HG03442 (cell line): ENCODE measurements at regions not wholly inside any gene's neighbourhood (a gene's known extent, or its start where the extent isn't known, plus 50 kb on each side); places are given as distances from the start of the nearest gene placed in this dataset.
"Not testable (repeated sequence)": the region's sequence is repeated elsewhere in the genome, so short reads cannot be mapped to it uniquely, and the experiment has no call there.

ENCODE experiments used
- ATAC-seq: cut with Tn5 transposase; IDR thresholded peaks from one replicate; pipeline ENCODE4 v1.9.1; 2021; ENCODE audit warnings: mild to moderate bottlenecking, moderate library complexity; ENCODE audit not compliant: unreplicated experiment

DNA sequence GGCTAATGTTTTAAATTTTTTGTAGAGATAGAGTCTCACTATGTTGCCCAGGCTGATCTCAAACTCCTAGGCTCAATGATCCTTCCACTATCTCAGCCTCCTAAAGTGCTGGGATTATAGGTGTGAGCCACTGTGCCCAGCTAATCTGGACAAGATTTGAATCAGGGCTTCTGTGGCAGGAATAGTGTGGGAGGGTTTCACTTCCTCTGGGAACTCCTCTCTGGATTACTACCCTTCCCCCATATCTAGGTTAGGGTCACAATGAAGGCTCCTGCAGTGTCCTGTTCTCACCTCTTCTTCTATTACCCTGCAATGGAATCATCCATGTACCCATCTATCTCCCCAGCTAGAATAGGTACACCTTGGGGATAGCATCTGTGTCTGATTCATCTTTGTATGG lies 133.6 kb upstream of the RAB4A start:
- ATAC-seq = no peak

DNA sequence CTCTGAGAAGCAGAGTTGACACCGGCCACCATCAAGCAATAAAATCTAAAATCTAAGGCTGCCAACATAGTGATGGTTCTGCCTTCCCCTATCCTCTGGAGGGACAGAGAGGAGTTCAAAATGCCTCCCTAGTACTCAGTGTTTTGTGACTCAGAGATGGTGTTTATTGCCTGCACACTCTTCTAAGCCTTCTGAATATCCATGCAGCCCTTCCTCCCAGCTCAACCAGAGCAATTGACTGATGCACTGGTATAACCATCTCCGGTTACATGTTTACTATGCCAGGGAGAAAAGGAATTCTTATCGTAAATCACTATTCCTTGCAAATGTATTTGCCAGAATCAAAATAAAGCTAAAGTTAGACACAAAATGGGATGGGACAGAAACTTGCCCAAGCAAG lies 132.9 kb upstream of the RAB4A start:
- no peak for ATAC-seq

DNA sequence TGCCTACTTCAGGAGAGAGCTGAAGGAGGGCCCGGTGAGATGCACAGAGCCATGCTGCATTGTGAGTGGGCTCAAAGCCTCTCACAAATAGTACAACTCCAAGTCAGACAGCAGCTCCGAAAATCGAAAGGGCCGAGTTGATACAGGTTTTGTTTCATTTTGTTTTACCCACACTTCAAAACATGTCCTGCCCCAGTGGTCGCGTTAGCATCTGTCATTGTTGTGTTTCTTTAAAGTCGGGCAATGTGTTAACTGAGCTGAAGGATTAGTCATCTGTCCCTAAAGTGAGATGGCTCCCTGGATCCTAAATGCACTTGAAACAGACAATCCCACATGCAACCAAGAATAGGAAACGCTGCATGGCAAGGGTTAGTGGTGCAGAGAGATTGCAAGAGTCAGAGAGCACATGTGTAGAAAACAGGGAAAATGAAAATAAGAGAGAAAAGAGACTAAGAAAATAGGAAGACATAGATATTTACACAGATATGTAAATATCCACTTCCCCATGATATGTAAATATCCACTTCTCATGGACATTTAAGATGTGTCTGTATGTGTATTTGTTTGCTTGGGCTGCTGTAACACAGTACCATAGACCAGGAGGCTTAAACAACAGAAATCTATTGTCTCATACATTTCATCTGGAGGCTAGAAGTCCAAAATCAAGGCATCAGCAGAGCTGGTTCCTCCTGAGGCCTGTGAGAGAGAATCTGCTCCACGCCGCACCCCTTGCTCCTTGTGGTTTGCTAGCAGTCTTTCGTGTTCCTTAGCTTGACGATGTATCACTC lies 131.4 kb upstream of the RAB4A start:
- peak; percentile 42 for ATAC-seq

DNA sequence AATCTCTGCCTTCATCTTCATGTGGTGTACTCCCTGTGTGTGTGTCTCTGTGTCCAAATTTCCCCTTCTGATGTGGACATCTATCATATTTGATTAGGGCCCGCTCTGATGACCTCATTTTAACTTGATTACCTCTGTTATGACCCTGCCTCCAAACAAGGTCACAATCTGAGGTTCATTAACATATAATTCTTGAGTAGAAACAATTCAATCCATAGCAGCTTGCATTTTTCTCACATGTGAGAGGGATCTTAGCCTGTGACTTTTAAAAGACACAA lies 130.9 kb upstream of the RAB4A start:
- ATAC-seq = no peak

DNA sequence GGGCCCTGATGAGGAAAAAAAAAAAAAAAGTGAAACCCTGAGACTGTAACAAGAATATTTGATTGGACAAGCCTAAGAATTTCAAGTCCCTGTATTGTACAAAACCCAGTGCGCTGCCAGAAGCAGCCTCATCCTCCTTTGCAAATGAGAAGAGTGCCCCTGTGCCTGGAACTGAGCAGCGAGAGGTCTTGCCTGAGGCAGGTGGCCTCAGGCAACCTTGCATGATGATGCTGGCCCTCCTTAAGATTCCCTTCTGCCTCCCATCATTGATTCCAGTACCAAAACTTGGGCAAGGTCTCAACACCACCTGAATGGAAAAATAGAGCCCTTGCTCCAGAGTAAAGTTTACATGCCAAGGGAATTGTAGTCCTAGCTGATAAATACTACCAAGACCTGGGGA lies 129.6 kb upstream of the RAB4A start:
- ATAC-seq = no peak

DNA sequence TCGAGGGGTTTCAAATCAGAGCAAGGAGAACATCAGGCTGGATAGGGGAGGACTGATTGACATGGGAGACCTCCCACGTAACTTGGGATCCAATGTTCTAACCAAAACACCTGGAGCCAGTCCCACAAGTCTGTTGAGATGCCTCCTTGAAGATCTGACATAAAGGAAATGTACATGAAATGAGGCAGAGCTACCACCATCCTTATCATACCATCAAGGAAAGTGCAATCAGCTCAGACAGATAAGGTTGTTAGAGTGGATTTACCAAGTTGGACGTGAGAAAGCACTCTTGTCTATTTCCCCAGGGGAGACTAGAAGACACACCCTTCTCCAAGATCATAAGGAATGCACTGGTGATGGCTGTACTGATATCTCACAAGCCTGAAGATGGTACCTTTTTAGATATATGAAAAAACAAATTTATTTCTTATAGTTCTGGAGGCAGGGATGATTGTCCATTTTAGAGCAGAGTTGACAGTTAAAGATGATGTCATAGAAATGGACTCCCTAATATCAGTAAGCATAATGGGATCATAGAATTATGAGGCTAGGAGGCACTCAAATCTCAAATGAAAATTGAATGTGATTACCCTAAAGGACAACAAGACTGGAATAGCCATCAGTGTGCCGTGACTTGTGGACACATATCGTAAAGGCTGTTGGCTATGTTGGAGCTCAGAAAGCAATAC lies 129.1 kb upstream of the RAB4A start:
- ATAC-seq = no peak

DNA sequence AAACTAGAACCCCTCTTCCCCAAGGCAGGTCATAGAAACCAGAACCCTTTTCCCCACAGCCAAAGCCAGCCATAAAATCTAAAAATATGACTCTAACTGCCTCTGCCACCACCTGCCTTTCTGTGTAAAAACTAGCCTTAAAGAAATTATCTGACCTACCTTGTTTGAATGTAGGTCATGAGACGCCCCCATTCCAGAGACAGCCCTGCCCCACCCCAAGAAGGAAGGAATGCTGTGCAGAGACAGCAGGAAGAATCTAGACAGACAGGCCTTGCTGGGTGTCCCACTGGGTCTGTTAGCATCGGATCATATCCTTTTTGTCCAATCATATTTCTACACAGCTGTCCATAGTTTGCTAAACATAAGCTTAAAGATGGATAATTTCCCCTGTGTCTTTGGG lies 128.4 kb upstream of the RAB4A start:
- no peak for ATAC-seq

DNA sequence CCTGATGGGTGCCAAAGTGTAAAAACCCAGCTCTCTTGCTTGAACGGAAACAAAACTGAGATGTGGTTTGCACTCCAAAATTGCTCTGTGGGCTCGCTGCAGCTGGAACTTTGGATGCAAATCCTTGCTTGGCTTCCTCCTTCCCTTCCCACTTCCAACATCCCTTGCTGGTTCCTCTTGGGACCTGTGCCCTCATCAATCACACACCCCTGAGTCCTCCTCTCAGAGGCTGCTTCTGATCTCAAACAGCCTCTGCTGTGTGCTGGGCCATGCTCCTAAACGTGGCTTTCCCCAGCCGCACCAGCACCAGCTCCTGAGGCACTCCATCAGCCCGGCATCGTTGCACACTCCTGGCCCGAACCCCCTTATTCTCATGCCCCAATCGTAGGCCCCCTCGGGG lies 124.3 kb upstream of the RAB4A start:
- ATAC-seq = no peak

DNA sequence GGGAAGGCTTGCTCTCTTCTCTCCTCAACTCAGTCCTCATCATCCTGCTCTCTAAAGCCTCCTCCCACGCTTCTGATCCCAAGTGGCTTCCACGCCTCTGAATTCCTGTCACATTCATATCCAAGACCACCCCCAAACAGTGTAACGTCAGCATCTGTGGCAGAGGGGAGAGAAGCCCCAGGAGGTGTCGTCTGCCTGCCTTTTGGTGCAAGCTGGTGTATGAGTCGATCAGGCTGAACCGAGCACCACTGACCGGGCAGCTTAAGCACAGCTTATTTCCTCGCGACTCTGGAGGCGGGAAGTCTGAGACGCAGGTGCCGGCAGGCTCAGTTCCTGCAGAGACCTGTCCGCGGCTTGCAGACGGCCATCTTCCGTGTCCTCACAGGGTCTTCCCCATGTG lies 123.8 kb upstream of the RAB4A start:
- no peak for ATAC-seq

DNA sequence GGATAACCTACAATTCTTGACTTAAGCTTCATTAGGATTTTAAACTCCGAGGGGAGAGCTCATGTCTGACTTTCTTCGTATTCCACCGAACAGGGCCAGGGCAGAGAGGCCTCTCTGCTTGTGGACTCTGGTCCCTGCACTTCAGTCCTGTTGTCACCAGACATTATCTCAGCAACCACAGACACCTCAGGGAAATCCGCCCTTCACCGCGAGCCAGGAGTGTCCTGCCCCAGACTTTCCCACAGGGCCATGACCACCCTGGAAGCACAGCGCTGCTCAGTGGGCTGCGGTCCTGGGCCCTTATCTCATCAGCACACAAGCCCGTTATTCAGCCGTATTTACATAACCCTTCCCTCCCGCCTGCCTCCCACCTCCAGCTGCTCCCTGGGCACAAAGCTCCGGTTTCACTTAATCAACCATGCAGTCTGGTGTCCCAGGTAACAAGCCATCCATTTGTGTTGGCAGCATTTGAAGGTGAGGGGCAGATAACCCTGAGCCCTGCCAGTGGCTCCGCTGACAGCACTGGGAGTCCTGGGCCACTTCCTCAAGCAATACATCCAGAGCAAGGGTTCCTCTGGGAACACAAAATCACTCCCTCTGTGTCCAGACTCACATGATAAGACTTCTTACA lies 122.8 kb upstream of the RAB4A start:
- ATAC-seq = no peak

DNA sequence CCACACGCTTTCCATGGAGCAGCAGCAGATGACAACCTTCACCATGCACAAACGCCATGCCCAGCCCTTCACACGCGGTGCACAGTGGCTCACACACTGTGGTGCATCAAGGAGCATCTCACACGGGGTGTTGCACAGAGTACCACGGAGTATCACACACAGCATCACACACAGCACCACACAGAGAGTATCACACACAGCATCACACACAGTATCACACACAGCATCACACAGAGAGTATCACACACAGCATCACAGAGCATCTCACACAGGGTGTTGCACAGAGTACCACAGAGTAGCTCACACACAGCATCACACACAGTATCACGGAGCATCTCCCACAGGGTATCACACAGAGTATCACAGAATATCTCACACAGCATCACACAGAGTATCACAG lies 122.2 kb upstream of the RAB4A start:
- no peak for ATAC-seq

DNA sequence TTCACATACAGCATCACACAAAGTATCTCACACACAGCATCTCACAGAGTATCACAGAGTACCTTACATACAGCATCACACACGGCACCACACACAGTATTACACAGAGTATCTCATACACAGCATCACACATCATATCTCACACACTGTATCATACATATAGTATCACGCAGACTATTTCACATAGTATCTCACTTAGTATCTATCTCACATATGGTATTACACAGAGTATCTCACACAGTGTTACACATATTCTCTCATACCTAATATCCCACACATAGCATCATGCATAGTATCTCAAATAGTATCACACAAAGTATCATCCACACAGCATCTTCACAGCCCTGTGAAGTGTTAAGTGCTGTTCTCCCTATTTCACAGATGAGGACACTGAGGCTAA lies 121.5 kb upstream of the RAB4A start:
- ATAC-seq = no peak

DNA sequence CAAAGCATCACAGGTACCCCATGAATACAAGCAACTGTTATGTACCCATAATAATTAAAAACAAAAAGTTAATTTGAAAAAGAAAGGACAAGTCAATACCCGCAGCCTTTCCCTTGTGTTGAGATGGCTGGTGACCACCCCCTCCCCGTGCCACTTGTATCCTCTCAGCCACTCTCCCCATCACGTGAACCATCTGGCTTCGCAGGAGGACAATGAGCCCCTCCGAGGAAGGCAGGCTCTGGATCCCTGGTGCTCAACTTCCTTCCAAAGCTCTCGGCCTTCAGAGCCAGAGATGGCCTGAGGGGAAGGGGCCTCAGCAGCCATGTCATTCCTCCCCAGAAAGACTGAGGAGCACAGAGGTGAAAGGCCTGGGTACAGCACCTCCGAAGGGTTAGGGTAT lies 120.4 kb upstream of the RAB4A start:
- no peak for ATAC-seq

DNA sequence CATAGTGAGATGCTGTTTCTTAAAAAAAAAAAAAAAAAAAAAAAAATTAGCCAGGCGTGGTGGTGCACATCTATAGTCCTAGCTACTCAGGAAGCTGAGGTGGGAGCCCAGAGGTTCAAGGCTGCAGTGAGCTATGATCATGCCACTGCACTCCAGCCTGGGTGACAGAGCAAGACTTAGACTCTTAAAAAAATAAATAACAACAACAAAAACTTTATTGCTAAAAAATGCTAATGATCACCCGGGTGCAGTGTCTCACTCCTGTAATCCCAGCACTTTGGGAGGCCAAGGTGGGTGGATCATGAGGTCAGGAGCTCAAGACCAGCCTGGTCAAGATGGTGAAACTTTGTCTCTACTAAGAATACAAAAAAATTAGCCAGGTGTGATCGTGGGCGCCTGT lies 119.5 kb upstream of the RAB4A start:
- ATAC-seq = not testable (repeated sequence)

DNA sequence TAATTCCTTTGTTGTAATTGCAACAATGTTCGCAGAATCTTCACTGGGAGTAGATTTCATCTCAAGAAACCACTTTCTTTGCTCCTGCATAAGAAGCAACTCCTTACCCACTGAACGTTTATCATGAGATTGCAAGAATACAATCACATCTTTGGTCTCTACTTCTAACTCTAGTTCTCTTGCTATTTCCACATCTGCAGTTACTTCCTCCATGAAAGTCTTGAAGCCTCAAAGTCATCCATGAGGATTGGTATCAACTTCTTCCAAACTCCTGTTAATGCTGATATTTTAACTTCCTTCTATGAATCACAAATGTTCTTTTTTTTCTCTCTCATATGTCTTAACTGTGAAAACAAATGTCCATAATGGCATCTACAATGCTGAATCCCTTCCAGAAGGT lies 118.6 kb upstream of the RAB4A start:
- ATAC-seq = no peak

DNA sequence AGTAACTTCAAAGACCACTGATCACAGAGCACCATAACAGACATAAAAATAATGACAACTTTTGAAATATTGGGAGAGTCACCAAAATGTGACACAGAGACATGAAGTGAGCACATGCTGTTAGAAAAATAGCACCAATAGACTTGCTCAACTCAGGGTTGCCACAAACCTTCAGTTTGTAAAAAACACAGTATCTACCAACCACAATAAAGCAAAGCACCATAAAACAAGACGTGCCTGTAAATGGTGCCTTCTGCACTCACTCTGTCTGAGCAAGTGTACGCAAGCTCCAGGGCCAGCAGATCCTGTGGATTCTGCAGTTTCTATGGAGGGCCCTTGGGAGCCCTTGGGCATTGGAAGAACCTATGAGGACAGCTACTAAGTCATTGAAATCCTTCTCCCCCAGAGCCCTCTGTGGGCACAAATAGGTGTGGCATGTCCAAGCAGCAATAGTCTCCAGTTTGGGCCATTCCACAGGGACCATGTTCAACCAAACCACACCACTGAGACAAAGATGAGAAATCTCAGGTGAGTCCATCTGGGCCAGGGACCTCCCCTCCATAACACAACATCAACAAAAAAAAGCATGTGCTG lies 116.9 kb upstream of the RAB4A start:
- no peak for ATAC-seq

DNA sequence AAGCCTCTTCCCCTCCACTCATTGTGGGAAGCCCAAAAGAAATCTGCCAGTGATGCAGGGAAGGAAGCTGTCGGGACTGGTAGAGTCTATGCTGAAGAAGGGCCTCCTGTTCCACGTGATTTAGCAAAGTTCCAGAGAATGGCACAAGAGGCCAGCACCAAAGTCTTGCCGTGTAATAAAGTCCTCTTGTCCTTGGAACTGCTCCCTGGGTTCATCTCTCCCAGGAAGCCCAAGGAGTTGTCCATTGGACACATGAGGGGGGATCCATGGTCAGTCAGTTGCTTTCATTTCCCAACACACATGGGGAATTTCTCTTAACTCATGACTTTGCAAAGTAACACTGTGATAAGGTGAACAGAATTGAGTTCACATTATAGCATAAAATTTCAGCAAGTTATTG lies 116.1 kb upstream of the RAB4A start:
- ATAC-seq = no peak

DNA sequence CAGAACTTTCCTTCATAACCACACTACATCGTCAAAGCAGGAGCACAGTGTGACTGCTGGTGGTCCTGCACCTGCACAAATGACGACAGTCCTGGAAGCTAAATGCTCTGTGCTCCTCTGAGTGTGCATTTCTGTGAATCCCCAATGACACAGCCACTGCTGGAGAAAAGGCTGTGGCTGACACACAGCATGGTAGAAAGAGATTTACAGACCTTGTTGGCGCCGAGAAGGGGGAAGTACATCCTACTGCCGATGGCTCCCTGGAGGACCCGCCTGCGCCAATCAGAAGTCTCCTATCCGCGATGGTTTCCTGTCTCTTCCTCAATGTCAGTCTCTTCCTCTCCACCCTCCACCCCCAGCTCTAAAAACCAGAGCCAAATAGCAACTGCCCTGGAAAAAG lies 115.4 kb upstream of the RAB4A start:
- ATAC-seq = no peak

DNA sequence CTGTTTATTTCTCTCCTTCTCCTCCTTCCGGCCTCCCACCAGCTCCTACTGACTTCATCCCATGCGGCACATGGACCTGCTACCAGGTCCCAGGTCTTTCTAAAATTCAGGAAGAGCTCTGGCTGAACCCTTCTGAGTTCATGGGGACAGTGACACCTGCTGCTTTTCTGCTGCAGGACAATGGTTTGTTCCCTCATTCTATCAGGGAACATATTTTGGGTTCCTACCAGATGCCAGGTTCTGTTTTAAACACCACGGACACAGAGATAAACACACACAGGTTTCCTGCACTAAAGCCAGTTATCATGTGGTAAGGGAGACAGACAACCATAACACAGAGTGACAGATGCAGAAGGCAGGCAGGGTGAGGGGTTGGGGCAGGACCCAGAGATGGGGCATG lies 114.0 kb upstream of the RAB4A start:
- no peak for ATAC-seq

DNA sequence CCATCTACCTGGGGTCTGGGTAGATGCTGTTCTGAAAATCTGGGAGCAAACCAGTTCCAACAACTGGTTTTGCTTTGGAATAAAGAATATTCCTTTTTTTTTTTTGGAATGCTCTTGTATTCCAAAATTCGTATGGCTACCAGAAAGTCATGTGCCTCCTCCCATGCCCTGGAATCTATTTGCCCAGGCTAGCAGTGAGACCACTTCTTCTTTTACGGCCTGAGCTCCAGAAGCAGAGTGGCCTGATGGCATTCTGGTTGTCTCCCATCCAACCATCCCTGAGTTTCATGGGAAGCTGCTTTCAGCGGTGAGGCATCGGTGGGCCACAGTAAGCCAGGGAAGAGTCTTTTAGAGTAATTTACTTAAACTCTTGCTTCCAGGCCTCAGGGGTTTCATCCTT lies 113.4 kb upstream of the RAB4A start:
- ATAC-seq = no peak

DNA sequence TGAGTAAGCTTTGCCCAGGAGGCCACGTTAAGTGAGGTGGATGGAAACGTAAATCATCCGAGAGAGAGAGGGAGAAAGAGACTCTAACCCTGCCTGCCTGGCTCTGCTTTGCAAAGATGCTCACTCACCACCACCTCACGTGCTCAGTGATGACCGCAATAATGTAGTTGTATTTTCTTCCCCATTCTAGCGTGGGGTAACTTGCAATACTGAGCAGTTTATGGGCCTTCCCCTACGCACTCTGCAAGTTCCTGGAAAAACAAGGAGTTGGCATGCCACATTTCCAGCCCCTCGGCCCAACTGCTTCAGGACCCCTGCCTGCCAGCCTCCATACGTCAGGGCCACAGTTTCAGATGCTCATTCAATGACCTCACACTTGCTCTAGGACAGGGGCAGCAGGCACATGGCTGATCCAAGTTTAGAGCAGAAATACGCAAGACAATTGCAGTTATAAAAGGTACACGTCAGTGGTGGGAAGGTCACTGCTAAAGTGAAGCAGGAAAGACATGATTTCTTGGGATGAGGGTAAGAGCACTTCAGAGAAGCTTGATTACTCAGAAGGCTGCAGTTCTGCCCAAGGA lies 112.5 kb upstream of the RAB4A start:
- ATAC-seq = no peak

DNA sequence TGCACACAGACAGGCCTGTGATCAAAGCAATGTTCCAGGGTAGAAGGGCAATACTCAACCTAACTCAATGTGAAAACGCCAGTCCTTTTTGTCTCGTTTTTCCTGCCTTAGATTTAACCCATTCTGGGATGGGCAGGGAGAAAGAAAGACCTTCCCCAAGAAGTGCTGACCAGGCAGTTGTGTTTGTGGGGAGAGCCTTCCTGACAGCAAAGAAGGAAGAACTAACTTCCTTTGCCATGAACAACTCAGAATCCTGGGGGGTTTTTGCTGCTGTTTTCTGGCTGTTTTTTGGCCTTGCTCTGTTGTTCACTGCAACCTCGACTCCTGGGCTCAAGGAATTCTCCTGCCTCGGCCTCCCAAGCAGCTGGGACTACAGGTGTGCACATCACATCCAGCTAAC lies 112.0 kb upstream of the RAB4A start:
- no peak for ATAC-seq
